Stimulated activated naive CD8-positive, alpha-beta T cell treated with anti-CD3 and anti-CD28 coated beads, Interleukin-15, amount 100 ng/mL, for 72 hours (primary cell): ENCODE measurements at regions not wholly inside any gene's neighbourhood (a gene's known extent, or its start where the extent isn't known, plus 50 kb on each side); places are given as distances from the start of the nearest gene placed in this dataset.
A peak's percentile ranks its signal among the peaks of the same experiment; 100 is the strongest.

ENCODE experiments used
- ATAC-seq: fragments of 150-1000 bp; cut with Tn5 transposase; 2 replicates; pipeline ENCODE4 v1.10.0; 2021; ENCODE audit warnings: mild to moderate bottlenecking, moderate library complexity
- DNase-seq, 2 donors: peaks; one replicate each; pipeline ENCODE4 v3.0.0; 2021 to 2022
- H3K27ac Mint-ChIP-seq, 2 donors: one replicate each; pipeline ENCODE4 v1.8.0; 2022; ENCODE audit warnings: mild to moderate bottlenecking in 2 of 2, mixed read lengths in 2 of 2, moderate library complexity in 2 of 2
- H3K27me3 Mint-ChIP-seq: one replicate; pipeline ENCODE4 v1.8.0; 2022; ENCODE audit warnings: mixed read lengths
- H3K4me1 Mint-ChIP-seq: one replicate; pipeline ENCODE4 v1.8.0; 2022; ENCODE audit warnings: mild to moderate bottlenecking, mixed read lengths
- H3K4me3 Mint-ChIP-seq, 2 donors: one replicate each; pipeline ENCODE4 v1.8.0; 2022; ENCODE audit warnings: mild to moderate bottlenecking in 2 of 2, mixed read lengths in 2 of 2, moderate library complexity in 1 of 2
- H3K9me3 Mint-ChIP-seq, 2 donors: one replicate each; pipeline ENCODE4 v1.8.0; 2022; ENCODE audit warnings: mixed read lengths in 2 of 2

GRCh38 chr1:30376054-30376697 is 347.2 kb downstream of the MATN1 start:
- ATAC-seq, result no peak

GRCh38 chr1:30375156-30375555 is 348.2 kb downstream of the MATN1 start:
- H3K9me3 Mint-ChIP-seq, result no peaks in the 10 kb centered on the region
- DNase-seq (no peak), ATAC-seq (no peak)
- peak overlapping the region in 1 of 2 donors; percentile 96 for H3K27ac Mint-ChIP-seq
- H3K4me3 Mint-ChIP-seq, result no peak overlapping the region
- peaks cover 4% of the 10 kb centered on the region for H3K4me1 Mint-ChIP-seq
- H3K27me3 Mint-ChIP-seq, result peaks cover 63% of the 10 kb centered on the region

More at GRCh38 chr1:30376054-30376697, 347.2 kb downstream of the MATN1 start:
- H3K27me3 Mint-ChIP-seq, result peaks cover 70% of the 10 kb centered on the region
- DNase-seq, result no peak
- H3K9me3 Mint-ChIP-seq, result no peaks in the 10 kb centered on the region
- H3K27ac Mint-ChIP-seq, result no peak overlapping the region
- no peak overlapping the region for H3K4me3 Mint-ChIP-seq
- peaks cover 9% of the 10 kb centered on the region for H3K4me1 Mint-ChIP-seq

- DNase-seq (no peak), ATAC-seq (no peak)
- Mint-ChIP-seq H3K27ac (peak overlapping the region in 1 of 2 donors; percentile 96), H3K27me3 (peaks cover 57% of the 10 kb centered on the region), H3K9me3 (no peaks in the 10 kb centered on the region), H3K4me1 (no peaks in the 10 kb centered on the region), H3K4me3 (no peak overlapping the region)
Observed at GRCh38 chr1:30374400-30375070, 348.9 kb downstream of the MATN1 start.

GRCh38 chr1:30373471-30374399 is 349.6 kb downstream of the MATN1 start:
- no peak overlapping the region for H3K27ac Mint-ChIP-seq

GRCh38 chr1:30372792-30373433 is 350.5 kb downstream of the MATN1 start:
- Mint-ChIP-seq H3K27me3 (peaks cover 43% of the 10 kb centered on the region), H3K4me1 (no peaks in the 10 kb centered on the region), H3K9me3 (no peaks in the 10 kb centered on the region), H3K4me3 (no peak overlapping the region), H3K27ac (no peak overlapping the region)
- DNase-seq (no peak), ATAC-seq (no peak)

More at GRCh38 chr1:30373471-30374399, 349.6 kb downstream of the MATN1 start:
- H3K9me3 Mint-ChIP-seq, result no peaks in the 10 kb centered on the region
- H3K4me1 Mint-ChIP-seq, result no peaks in the 10 kb centered on the region
- no peak overlapping the region for H3K4me3 Mint-ChIP-seq
- ATAC-seq, result peak; percentile 23
- H3K27me3 Mint-ChIP-seq, result peaks cover 50% of the 10 kb centered on the region
- no peak for DNase-seq

GRCh38 chr1:30371888-30372791 is 351.2 kb downstream of the MATN1 start:
- DNase-seq, result no peak
- no peak for ATAC-seq
- Mint-ChIP-seq H3K27ac (no peak overlapping the region), H3K9me3 (no peaks in the 10 kb centered on the region), H3K4me1 (no peaks in the 10 kb centered on the region), H3K27me3 (peaks cover 35% of the 10 kb centered on the region), H3K4me3 (no peak overlapping the region)

GRCh38 chr1:30371179-30371788 is 352.1 kb downstream of the MATN1 start:
- Mint-ChIP-seq H3K4me1 (no peaks in the 10 kb centered on the region), H3K9me3 (no peaks in the 10 kb centered on the region), H3K27ac (no peak overlapping the region), H3K4me3 (no peak overlapping the region), H3K27me3 (peaks cover 31% of the 10 kb centered on the region)
- no peak for DNase-seq
- ATAC-seq, result no peak

GRCh38 chr1:30368651-30369240 is 354.6 kb downstream of the MATN1 start:
- no peak for ATAC-seq
- no peak for DNase-seq
- Mint-ChIP-seq H3K27ac (no peak overlapping the region), H3K4me3 (no peak overlapping the region), H3K4me1 (no peaks in the 10 kb centered on the region), H3K9me3 (no peaks in the 10 kb centered on the region), H3K27me3 (peaks cover 25% of the 10 kb centered on the region)

- Mint-ChIP-seq H3K4me1 (no peaks in the 10 kb centered on the region), H3K27ac (no peak overlapping the region), H3K4me3 (no peak overlapping the region), H3K27me3 (peaks cover 16% of the 10 kb centered on the region), H3K9me3 (no peaks in the 10 kb centered on the region)
- DNase-seq (no peak), ATAC-seq (no peak)
Observed at GRCh38 chr1:30366911-30367310, 356.5 kb downstream of the MATN1 start.

- no peak for DNase-seq
- Mint-ChIP-seq H3K4me3 (no peak overlapping the region), H3K27me3 (peaks cover 17% of the 10 kb centered on the region), H3K4me1 (no peaks in the 10 kb centered on the region), H3K27ac (no peak overlapping the region), H3K9me3 (no peaks in the 10 kb centered on the region)
- ATAC-seq, result no peak
Observed at GRCh38 chr1:30366199-30366598, 357.2 kb downstream of the MATN1 start.

- H3K4me3 Mint-ChIP-seq, result no peak overlapping the region
- no peak for ATAC-seq
- H3K27me3 Mint-ChIP-seq, result peaks cover 17% of the 10 kb centered on the region
- no peaks in the 10 kb centered on the region for H3K9me3 Mint-ChIP-seq
- H3K4me1 Mint-ChIP-seq, result no peaks in the 10 kb centered on the region
- H3K27ac Mint-ChIP-seq, result no peak overlapping the region
- DNase-seq, result no peak
Observed at GRCh38 chr1:30365596-30365995, 357.8 kb downstream of the MATN1 start.

GRCh38 chr1:30363031-30363430 is 360.4 kb downstream of the MATN1 start:
- Mint-ChIP-seq H3K27ac (no peak overlapping the region), H3K27me3 (peaks cover 33% of the 10 kb centered on the region), H3K4me3 (no peak overlapping the region), H3K9me3 (no peaks in the 10 kb centered on the region), H3K4me1 (no peaks in the 10 kb centered on the region)
- ATAC-seq (no peak), DNase-seq (no peak)

GRCh38 chr1:30362603-30362990 is 360.8 kb downstream of the MATN1 start:
- Mint-ChIP-seq H3K4me1 (no peaks in the 10 kb centered on the region), H3K4me3 (no peak overlapping the region), H3K27ac (peak overlapping the region in 1 of 2 donors; percentile 79), H3K27me3 (peaks cover 33% of the 10 kb centered on the region), H3K9me3 (no peaks in the 10 kb centered on the region)
- DNase-seq (no peak), ATAC-seq (no peak)
